Keratinocyte (primary cell): ENCODE measurements at regions not wholly inside any gene's neighbourhood (a gene's known extent, or its start where the extent isn't known, plus 50 kb on each side); places are given as distances from the start of the nearest gene placed in this dataset.

ENCODE experiments used
- CTCF ChIP-seq, 3 experiments: IDR thresholded peaks in 1 of 3; conservative IDR thresholded peaks in 1 of 3; optimal IDR thresholded peaks in 1 of 3; 2 replicates in 2 of 3; 3 replicates in 1 of 3; pipeline versions ENCODE3 to v1.5.1; 2011; ENCODE audit warnings: low read length in 3 of 3, mild to moderate bottlenecking in 3 of 3, moderate library complexity in 2 of 3, control low read depth in 1 of 3, inconsistent platforms in 1 of 3; ENCODE audit not compliant: insufficient read depth in 2 of 3; ENCODE audit errors: extremely low read depth in 1 of 3
- EZH2 ChIP-seq: IDR thresholded peaks from one replicate; pipeline ENCODE4 v1.6.1; 2012; ENCODE audit warnings: inconsistent platforms, mild to moderate bottlenecking, low read length, moderate library complexity

- TF ChIP-seq CTCF (optimal IDR thresholded peaks at IDR 0.05 in 1 of 3, IDR thresholded peaks at IDR 0.05 in 1 of 3, conservative IDR thresholded peaks at IDR 0.05 in 1 of 3; ENCODE audit: extremely low read depth in 1 of 3, insufficient read depth in 2 of 3, low read length in 3 of 3) = no peak
- no peak for TF ChIP-seq EZH2
Observed at GRCh38 chr1:193486671-193487229, 300.3 kb upstream of the B3GALT2 start.
